ENCODE measurements at regions not wholly inside any gene's neighbourhood (a gene's known extent, or its start where the extent isn't known, plus 50 kb on each side); places are given as distances from the start of the nearest gene placed in this dataset.

DNA sequence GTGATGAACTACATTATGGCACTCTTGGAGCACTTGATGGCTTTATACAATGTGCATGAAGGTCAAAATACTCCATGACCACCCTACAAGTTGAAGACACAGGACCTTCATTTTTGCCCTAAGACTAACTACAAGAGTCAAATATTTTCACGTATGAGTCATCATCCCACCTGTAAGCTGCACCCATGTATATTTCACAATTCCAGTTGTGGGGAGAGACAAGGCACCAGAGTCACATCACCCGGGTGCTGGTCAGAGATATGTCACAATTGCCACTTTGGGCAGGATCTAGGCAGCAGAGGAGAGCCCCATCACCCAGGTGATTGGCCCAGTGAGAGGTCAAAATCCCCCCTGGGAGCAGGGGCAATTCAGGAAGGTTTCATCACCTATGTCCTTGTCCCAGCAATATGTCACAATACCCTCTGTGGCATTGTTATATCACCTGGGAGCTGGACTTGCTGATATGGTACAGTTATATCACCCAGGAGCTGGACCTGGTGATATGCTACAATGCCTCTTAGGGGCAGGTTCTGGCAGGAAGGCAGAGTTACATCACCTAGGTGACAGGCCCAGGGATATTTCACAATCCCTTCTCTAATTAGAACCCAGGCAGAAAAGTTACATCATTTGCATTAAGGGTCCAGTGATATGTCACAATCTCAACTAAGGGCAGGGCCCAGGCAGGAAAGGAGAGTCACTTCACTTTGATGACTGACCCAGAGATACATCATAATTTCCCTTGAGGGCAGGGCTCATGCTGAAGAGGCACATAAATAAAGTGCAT, 1839.2 kb downstream of the TP53TG3F start:
- H3K27ac ChIP-seq = no peak overlapping the region
- no peak for TF ChIP-seq ZFX (IDR thresholded peaks at IDR 0.05; ENCODE audit: borderline replicate concordance)
- TF ChIP-seq, protein P1, sequence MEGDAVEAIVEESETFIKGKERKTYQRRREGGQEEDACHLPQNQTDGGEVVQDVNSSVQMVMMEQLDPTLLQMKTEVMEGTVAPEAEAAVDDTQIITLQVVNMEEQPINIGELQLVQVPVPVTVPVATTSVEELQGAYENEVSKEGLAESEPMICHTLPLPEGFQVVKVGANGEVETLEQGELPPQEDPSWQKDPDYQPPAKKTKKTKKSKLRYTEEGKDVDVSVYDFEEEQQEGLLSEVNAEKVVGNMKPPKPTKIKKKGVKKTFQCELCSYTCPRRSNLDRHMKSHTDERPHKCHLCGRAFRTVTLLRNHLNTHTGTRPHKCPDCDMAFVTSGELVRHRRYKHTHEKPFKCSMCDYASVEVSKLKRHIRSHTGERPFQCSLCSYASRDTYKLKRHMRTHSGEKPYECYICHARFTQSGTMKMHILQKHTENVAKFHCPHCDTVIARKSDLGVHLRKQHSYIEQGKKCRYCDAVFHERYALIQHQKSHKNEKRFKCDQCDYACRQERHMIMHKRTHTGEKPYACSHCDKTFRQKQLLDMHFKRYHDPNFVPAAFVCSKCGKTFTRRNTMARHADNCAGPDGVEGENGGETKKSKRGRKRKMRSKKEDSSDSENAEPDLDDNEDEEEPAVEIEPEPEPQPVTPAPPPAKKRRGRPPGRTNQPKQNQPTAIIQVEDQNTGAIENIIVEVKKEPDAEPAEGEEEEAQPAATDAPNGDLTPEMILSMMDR (IDR thresholded peaks at IDR 0.05) = no peak

DNA sequence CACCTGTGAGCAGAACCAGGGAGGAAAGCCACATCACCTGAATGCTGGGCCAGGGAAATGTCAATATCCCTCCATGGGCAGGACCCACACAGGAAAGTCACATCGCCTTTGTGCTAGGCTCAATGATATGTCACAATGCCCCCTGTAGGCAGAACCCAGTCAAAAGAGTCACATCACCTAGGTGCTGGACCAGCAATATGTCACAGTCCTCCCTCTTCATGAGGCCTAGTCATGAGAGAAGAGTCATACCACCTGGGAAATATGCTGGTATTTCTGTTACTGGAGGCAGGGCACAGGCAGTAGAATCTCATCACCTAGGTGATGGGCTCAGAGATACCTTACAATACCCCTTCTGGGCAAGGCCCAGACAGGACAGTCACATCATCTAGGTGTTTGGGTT, 1843.4 kb downstream of the TP53TG3F start:
- H3K27ac ChIP-seq = no peak overlapping the region
- TF ChIP-seq, protein P1 (IDR thresholded peaks at IDR 0.05) = no peak
- TF ChIP-seq ZFX (IDR thresholded peaks at IDR 0.05; ENCODE audit: borderline replicate concordance) = no peak

DNA sequence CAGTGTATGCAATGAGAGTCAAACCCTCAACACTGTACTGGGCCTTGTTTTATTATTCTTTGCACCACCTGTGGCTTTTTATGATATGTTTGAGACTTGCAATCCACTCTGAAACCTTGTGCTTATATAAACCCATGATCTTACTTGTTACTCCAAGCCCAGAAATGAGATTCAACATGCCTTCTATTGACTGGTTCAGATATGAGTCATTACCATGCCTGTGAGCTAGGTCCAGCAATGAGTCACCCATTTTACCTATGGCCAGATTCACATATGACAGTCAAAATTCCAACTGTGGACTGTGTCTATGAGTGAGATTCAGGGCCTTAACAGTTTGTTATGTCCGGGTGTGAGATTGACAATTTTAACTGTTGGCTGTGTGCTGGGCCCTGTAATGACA, 1846.1 kb downstream of the TP53TG3F start:
- no peak for TF ChIP-seq ZFX (IDR thresholded peaks at IDR 0.05; ENCODE audit: borderline replicate concordance)
- TF ChIP-seq, protein P1 (IDR thresholded peaks at IDR 0.05) = no peak
- H3K27ac ChIP-seq = peak overlapping the region; percentile 61

DNA sequence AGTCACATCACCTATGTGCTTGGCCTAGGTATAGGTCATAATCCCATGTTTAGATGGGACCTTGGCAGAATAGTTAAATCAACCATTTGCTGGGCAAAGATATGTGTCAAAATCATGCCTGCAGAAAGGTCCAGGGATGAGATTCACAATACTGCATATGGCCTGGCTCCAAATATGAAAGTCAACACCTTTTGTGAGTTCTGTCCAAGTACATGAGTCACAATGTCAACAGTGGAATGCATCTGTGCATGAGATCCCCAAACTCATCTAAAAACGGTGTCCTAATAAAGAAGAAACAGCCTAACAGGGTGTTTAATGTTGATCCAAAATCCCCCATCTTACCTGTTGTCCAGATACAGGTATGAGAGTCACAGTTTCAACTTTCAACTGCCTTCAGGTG, 1847.5 kb downstream of the TP53TG3F start:
- TF ChIP-seq, protein P1 (IDR thresholded peaks at IDR 0.05) = no peak
- TF ChIP-seq ZFX (IDR thresholded peaks at IDR 0.05; ENCODE audit: borderline replicate concordance) = no peak
- peak overlapping the region; percentile 61 for H3K27ac ChIP-seq

DNA sequence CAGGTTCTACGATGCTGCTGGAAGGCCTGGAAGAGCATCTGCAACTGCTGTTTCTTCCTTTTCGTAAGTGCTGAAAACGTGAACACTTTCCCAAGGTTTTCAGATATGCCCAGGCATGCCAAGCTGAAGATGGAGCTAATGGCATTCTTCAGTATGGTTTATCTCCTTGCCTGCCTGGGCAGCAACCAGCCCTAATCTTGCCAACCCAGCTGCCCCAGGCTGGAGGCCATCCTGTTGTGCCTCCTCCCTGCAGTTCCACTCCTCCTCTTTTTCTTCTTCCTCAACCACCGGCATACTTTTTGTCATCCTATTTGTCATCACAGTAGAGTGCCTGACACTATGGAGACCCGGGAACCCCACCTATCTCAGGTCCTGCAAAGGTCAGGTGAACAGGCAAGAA, 1849.3 kb downstream of the TP53TG3F start:
- H3K27ac ChIP-seq = no peak overlapping the region

DNA sequence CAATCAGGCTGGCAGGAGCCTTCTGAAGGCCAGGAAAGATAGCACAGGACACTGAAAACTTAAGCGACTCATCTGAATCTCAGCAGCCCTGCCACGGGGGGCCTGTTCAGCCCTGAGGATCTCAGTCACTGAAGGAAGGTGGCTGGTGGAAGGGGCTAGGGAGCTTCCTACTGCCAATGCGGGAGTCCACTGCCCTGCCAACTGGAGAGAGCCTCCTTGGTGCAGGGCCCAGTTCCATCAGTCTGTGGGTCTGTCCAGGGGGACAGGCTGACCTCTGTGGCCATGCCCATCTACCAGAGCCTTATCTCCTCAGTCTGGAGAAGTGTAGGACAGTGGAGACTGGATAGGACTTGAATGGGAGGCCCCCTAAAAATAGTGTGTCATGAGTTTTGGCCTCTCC, 1851.6 kb downstream of the TP53TG3F start:
- TF ChIP-seq, protein P1 (IDR thresholded peaks at IDR 0.05) = no peak
- no peak for TF ChIP-seq ZFX (IDR thresholded peaks at IDR 0.05; ENCODE audit: borderline replicate concordance)
- no peak overlapping the region for H3K27ac ChIP-seq

More for the DNA sequence above, 1849.3 kb downstream of the TP53TG3F start:
- TF ChIP-seq ZFX (IDR thresholded peaks at IDR 0.05; ENCODE audit: borderline replicate concordance) = no peak
- TF ChIP-seq, protein P1 (IDR thresholded peaks at IDR 0.05) = no peak

DNA sequence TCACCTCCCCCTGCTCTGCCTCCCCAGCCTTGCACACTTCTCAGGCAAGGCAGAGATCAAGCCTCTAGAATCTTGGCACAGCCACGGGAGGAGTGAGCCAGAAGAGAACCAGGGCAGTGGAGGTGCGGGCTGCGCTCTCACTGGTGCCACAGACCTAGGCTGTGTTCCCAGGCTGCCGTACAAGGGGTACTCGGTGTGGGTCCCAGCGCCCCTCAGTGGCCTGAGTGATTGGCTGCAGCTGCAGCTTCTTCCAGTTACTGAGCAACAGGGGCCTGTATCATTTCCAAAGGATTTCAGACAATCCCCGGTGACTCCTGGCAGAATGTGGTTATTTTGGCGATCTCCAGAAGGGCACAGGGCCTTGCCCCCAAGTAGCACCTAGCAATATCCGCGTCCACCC, 1852.1 kb downstream of the TP53TG3F start:
- no peak for TF ChIP-seq ZFX (IDR thresholded peaks at IDR 0.05; ENCODE audit: borderline replicate concordance)
- TF ChIP-seq, protein P1 (IDR thresholded peaks at IDR 0.05) = no peak
- H3K27ac ChIP-seq = no peak overlapping the region
